ENCODE measurements at regions not wholly inside any gene's neighbourhood (a gene's known extent, or its start where the extent isn't known, plus 50 kb on each side); places are given as distances from the start of the nearest gene placed in this dataset.
"Not testable (repeated sequence)": the region's sequence is repeated elsewhere in the genome, so short reads cannot be mapped to it uniquely, and the experiment has no call there.

DNA sequence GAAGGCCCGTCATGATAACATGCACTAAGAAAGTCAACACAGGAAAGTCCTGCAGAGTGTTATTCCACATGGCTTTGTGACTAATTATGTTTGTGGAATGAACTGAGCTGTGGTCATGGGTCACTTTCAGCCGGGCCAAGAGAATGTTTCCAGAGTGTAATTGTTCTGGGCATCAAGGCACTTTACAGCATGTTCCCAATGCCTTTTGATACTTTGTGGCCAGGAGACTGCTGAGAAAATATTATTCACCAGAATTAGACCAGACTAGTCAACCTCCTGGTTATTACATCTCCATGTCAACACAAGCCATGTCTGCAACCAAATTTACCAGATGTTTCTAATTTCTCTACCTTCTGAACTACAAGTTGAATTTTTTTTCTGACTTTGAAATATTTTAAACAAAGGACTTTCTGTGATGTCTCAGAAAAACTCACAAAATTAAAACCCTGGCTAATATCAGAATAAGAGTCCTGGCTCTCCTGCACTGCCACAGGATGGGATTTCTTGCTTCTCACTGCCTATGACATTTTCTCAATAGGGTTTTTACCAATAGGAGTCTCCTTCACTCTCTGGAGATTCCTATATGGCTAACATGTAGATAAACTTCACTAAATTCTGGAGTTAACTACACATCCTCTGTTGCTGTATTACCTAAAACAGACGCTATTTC lies 90.6 kb upstream of the WDR75 start:
- no peak for DNase-seq
- TF ChIP-seq EP300 (IDR thresholded peaks at IDR 0.05; ENCODE audit: low read depth) = no peak
- peak; percentile 49 to 67 (median 50) for TF ChIP-seq POLR2AphosphoS5 (IDR thresholded peaks at IDR 0.05)
- TF ChIP-seq, protein P1, sequence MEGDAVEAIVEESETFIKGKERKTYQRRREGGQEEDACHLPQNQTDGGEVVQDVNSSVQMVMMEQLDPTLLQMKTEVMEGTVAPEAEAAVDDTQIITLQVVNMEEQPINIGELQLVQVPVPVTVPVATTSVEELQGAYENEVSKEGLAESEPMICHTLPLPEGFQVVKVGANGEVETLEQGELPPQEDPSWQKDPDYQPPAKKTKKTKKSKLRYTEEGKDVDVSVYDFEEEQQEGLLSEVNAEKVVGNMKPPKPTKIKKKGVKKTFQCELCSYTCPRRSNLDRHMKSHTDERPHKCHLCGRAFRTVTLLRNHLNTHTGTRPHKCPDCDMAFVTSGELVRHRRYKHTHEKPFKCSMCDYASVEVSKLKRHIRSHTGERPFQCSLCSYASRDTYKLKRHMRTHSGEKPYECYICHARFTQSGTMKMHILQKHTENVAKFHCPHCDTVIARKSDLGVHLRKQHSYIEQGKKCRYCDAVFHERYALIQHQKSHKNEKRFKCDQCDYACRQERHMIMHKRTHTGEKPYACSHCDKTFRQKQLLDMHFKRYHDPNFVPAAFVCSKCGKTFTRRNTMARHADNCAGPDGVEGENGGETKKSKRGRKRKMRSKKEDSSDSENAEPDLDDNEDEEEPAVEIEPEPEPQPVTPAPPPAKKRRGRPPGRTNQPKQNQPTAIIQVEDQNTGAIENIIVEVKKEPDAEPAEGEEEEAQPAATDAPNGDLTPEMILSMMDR (IDR thresholded peaks at IDR 0.05) = no peak
- WGBS, 2 donors (ENCODE audit: low coverage in 1 of 2) = 20 to 70% methylated on average over 2 to 3 of the region's 3 CpGs
- Histone ChIP-seq H3K27me3 (no peaks in the 10 kb centered on the region), H3K36me3 (no peaks in the 10 kb centered on the region), H3K4me1 (peaks cover 2 to 16% (median 6%) of the 10 kb centered on the region in 4 donors), H3K27ac (peak overlapping the region; percentile 55 to 75 (median 65)), H3K4me3 (no peak overlapping the region), H3K9me3 (no peaks in the 10 kb centered on the region)
- in situ Hi-C loops (cut with MboI; ENCODE audit: low pct_ligation_motif_present in 1 of 4, low pct_unique_long_range_greater_than_20kb in 1 of 4, low sequenced_read_pairs in 3 of 4) (no loop called here), intact Hi-C loops (cut with DNase I; ENCODE audit: low total_unique reads) (no loop called here)

DNA sequence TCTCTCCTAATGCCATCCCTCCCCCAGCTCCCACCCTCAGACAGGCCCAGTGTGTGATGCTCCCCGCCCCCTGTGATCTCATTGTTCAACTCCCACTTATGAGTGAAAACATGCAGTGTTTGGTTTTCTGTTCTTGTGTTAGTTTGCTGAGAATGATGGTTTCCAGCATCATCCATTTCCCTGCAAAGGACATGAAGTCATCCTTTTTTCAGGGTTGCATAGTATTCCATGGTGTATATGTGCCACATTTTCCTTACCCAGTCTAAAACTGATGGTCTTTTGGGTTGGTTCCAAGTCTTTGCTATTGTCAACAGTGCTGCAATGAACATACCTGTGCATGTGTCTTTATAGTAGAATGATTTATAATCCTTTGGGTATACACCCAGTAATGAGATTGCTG lies 89.3 kb upstream of the WDR75 start:
- intact Hi-C loops (cut with DNase I; ENCODE audit: low total_unique reads); in situ Hi-C loops (cut with MboI; ENCODE audit: low pct_ligation_motif_present in 1 of 4, low pct_unique_long_range_greater_than_20kb in 1 of 4, low sequenced_read_pairs in 3 of 4); DNase-seq; H3K4me3 ChIP-seq; H3K36me3 ChIP-seq; H3K27me3 ChIP-seq; H3K9me3 ChIP-seq; H3K27ac ChIP-seq: not testable (repeated sequence)
- 86% methylated on average over 1 of the region's 1 CpG; no CpG with 5 or more reads in 1 of the 2 donors for WGBS, 2 donors (ENCODE audit: low coverage in 1 of 2)
- H3K4me1 ChIP-seq = peaks cover 2 to 11% (median 3%) of the 10 kb centered on the region in 4 donors

DNA sequence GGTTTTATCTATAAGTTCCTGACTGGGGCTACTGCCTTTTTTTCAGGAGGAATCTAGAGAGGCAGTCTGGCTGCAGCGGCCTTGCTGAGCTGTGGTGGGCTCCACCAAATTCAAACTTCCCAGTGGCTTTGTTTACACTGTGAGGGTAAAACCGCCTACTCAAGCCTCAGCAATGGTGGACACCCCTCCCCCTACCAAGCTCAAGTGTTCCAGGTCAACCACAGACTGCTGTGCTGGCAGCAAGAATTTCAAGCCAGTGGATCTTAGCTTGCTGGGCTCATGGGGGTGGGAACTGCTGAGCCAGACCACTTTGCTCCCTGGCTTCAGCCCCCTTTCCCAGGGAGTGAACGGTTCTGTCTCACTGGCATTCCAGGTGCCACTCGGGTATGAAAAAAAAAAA lies 83.9 kb upstream of the WDR75 start:
- DNase-seq; H3K9me3 ChIP-seq; H3K27ac ChIP-seq; H3K4me3 ChIP-seq; H3K36me3 ChIP-seq; H3K27me3 ChIP-seq; H3K4me1 ChIP-seq; in situ Hi-C loops (cut with MboI; ENCODE audit: low pct_ligation_motif_present in 1 of 4, low pct_unique_long_range_greater_than_20kb in 1 of 4, low sequenced_read_pairs in 3 of 4); intact Hi-C loops (cut with DNase I; ENCODE audit: low total_unique reads): not testable (repeated sequence)
- 89% methylated on average over 4 of the region's 4 CpGs; no CpG with 5 or more reads in 1 of the 2 donors for WGBS, 2 donors (ENCODE audit: low coverage in 1 of 2)

DNA sequence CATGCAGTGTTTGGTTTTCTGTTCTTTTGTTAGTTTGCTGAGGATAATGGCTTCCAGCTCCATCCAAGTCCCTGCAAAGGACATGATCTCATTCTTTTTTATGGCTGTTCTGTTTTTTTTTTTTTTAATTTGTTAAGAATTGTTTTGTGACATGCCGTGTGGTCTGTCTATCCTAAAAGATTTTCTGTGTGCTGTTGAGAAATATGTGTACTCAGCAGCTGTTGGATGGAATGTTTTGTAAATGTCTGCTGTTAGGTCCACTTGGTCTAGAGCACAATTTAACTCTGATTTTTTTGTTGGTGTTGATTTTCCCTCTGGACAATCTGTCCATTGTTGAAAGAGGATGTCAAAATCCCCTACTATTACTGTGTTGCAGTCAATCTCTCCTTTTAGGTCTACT lies 80.4 kb upstream of the WDR75 start:
- no peak overlapping the region for H3K4me3 ChIP-seq
- H3K4me1 ChIP-seq = no peaks in the 10 kb centered on the region
- intact Hi-C loops (cut with DNase I; ENCODE audit: low total_unique reads) = no loop called here
- in situ Hi-C loops (cut with MboI; ENCODE audit: low pct_ligation_motif_present in 1 of 4, low pct_unique_long_range_greater_than_20kb in 1 of 4, low sequenced_read_pairs in 3 of 4) = no loop called here
- DNase-seq = no peak
- H3K27ac ChIP-seq = no peak overlapping the region
- WGBS, 2 donors (ENCODE audit: low coverage in 1 of 2) = 53% methylated on average over 1 of the region's 1 CpG; no CpG with 5 or more reads in 1 of the 2 donors
- H3K36me3 ChIP-seq = no peaks in the 10 kb centered on the region
- H3K9me3 ChIP-seq = no peaks in the 10 kb centered on the region
- no peaks in the 10 kb centered on the region for H3K27me3 ChIP-seq
- TF ChIP-seq POLR2AphosphoS5 (IDR thresholded peaks at IDR 0.05) = no peak
- TF ChIP-seq, protein P1 (IDR thresholded peaks at IDR 0.05) = no peak
- TF ChIP-seq POLR2A (IDR thresholded peaks at IDR 0.05) = no peak
- no peak for TF ChIP-seq EP300 (IDR thresholded peaks at IDR 0.05; ENCODE audit: low read depth)

DNA sequence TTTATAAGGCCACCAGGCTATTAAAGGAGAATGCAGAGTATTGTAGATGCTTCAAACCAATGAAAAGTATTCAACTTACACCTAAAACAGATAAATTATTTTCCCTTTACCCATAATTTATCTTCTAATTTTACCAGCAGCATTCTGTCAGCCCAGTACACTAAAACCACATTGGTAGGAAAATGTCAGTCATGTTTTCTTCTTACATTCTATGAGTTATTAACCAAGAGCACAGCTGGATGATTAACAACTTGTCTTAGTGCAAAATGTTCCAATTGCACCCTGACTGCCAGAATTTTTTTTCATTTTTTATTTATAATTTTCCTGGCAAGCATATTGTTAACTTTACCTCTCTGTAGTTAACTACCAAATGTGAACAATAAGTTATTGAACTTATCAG lies 79.0 kb upstream of the WDR75 start:
- H3K36me3 ChIP-seq = no peaks in the 10 kb centered on the region
- in situ Hi-C loops (cut with MboI; ENCODE audit: low pct_ligation_motif_present in 1 of 4, low pct_unique_long_range_greater_than_20kb in 1 of 4, low sequenced_read_pairs in 3 of 4) (no loop called here), intact Hi-C loops (cut with DNase I; ENCODE audit: low total_unique reads) (no loop called here)
- H3K27ac ChIP-seq = no peak overlapping the region
- no peaks in the 10 kb centered on the region for H3K27me3 ChIP-seq
- H3K4me3 ChIP-seq = no peak overlapping the region
- no peaks in the 10 kb centered on the region for H3K4me1 ChIP-seq
- TF ChIP-seq, protein P1 (IDR thresholded peaks at IDR 0.05) = no peak
- TF ChIP-seq POLR2A (IDR thresholded peaks at IDR 0.05) (no peak), POLR2AphosphoS5 (IDR thresholded peaks at IDR 0.05) (no peak), EP300 (IDR thresholded peaks at IDR 0.05; ENCODE audit: low read depth) (no peak)
- DNase-seq = no peak
- no peaks in the 10 kb centered on the region for H3K9me3 ChIP-seq

All from transverse colon (tissue), 4 donors.